Mammary epithelial cell (primary cell): ENCODE measurements at regions not wholly inside any gene's neighbourhood (a gene's known extent, or its start where the extent isn't known, plus 50 kb on each side); places are given as distances from the start of the nearest gene placed in this dataset.
"Not testable (repeated sequence)": the region's sequence is repeated elsewhere in the genome, so short reads cannot be mapped to it uniquely, and the experiment has no call there.

Source experiments
- EZH2 ChIP-seq: IDR thresholded peaks from 2 replicates; pipeline ENCODE4 v1.6.1; 2012; ENCODE audit warnings: low read length, inconsistent platforms, borderline replicate concordance
- TF ChIP-seq, protein P1 (sequence below), 2 donors: IDR thresholded peaks in 1 of 2; conservative IDR thresholded peaks in 1 of 2; 2 replicates each; pipeline ENCODE4 v1.5.1; 2011 to 2012; ENCODE audit warnings: inconsistent platforms in 2 of 2, low read length in 2 of 2, mild to moderate bottlenecking in 2 of 2, control low read depth in 1 of 2, low read depth in 1 of 2; ENCODE audit not compliant: insufficient read depth in 1 of 2; ENCODE audit errors: extremely low read depth in 1 of 2

DNA sequence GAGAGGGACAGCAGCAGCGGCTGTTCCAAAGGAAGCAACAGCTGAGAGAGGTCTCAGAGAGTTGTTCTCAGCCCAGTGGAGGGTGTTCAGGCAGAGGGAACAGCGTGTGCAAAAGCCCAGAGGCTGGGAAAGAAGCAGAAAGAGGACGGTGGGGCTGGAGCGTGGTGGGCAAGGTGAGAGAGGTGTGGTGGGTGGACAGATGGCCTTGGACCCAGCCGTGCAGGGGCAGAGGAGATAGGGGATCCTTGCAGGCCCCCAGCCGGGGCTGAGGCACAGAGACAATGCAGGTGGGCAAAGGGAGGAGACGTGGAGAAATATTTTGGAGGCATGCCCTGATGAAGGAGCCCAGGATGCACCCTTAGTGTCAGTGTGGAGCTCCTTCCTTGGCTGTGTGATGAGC, 58.4 kb upstream of the CLEC6A start:
- TF ChIP-seq, protein P1, sequence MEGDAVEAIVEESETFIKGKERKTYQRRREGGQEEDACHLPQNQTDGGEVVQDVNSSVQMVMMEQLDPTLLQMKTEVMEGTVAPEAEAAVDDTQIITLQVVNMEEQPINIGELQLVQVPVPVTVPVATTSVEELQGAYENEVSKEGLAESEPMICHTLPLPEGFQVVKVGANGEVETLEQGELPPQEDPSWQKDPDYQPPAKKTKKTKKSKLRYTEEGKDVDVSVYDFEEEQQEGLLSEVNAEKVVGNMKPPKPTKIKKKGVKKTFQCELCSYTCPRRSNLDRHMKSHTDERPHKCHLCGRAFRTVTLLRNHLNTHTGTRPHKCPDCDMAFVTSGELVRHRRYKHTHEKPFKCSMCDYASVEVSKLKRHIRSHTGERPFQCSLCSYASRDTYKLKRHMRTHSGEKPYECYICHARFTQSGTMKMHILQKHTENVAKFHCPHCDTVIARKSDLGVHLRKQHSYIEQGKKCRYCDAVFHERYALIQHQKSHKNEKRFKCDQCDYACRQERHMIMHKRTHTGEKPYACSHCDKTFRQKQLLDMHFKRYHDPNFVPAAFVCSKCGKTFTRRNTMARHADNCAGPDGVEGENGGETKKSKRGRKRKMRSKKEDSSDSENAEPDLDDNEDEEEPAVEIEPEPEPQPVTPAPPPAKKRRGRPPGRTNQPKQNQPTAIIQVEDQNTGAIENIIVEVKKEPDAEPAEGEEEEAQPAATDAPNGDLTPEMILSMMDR (conservative IDR thresholded peaks at IDR 0.05 in 1 of 2, IDR thresholded peaks at IDR 0.05 in 1 of 2; ENCODE audit: extremely low read depth in 1 of 2, insufficient read depth in 1 of 2, low read depth in 1 of 2, low read length in 2 of 2), result not testable (repeated sequence)
- TF ChIP-seq EZH2, result not testable (repeated sequence)
